HG03457 (cell line): ENCODE measurements at regions not wholly inside any gene's neighbourhood (a gene's known extent, or its start where the extent isn't known, plus 50 kb on each side); places are given as distances from the start of the nearest gene placed in this dataset.
"Not testable (repeated sequence)": the region's sequence is repeated elsewhere in the genome, so short reads cannot be mapped to it uniquely, and the experiment has no call there.

Experiments
- ATAC-seq: cut with Tn5 transposase; IDR thresholded peaks from one replicate; pipeline ENCODE4 v1.9.1; 2021; ENCODE audit warnings: moderate number of reproducible peaks; ENCODE audit not compliant: unreplicated experiment

GRCh38 chr1:90357995-90358394 is 359.1 kb downstream of the BARHL2 start:
- ATAC-seq: peak; percentile 60

- ATAC-seq: no peak
Measured at GRCh38 chr1:90356991-90357390, 360.1 kb downstream of the BARHL2 start.

GRCh38 chr1:90356101-90356500 is 361.0 kb downstream of the BARHL2 start:
- no peak for ATAC-seq

- ATAC-seq: no peak
Measured at GRCh38 chr1:90354704-90355103, 359.8 kb downstream of the ZNF326 start.

GRCh38 chr1:90351019-90351418 is 356.1 kb downstream of the ZNF326 start:
- no peak for ATAC-seq

GRCh38 chr1:90349510-90349909 is 354.6 kb downstream of the ZNF326 start:
- ATAC-seq: no peak

- ATAC-seq: no peak
Measured at GRCh38 chr1:90348934-90349333, 354.0 kb downstream of the ZNF326 start.

GRCh38 chr1:90348459-90348858 is 353.5 kb downstream of the ZNF326 start:
- not testable (repeated sequence) for ATAC-seq

- no peak for ATAC-seq
Measured at GRCh38 chr1:90347366-90347765, 352.5 kb downstream of the ZNF326 start.

GRCh38 chr1:90346757-90347156 is 351.8 kb downstream of the ZNF326 start:
- ATAC-seq: no peak

- ATAC-seq: no peak
Measured at GRCh38 chr1:90346349-90346748, 351.4 kb downstream of the ZNF326 start.

- ATAC-seq: no peak
Measured at GRCh38 chr1:90344963-90345730, 350.2 kb downstream of the ZNF326 start.

GRCh38 chr1:90341516-90341915 is 346.6 kb downstream of the ZNF326 start:
- ATAC-seq: no peak

GRCh38 chr1:90340606-90341005 is 345.7 kb downstream of the ZNF326 start:
- no peak for ATAC-seq

- ATAC-seq: no peak
Measured at GRCh38 chr1:90339811-90340210, 344.9 kb downstream of the ZNF326 start.

- no peak for ATAC-seq
Measured at GRCh38 chr1:90336552-90337324, 341.8 kb downstream of the ZNF326 start.

GRCh38 chr1:90335558-90335957 is 340.6 kb downstream of the ZNF326 start:
- no peak for ATAC-seq

GRCh38 chr1:90334137-90334536 is 339.2 kb downstream of the ZNF326 start:
- ATAC-seq: no peak

- no peak for ATAC-seq
Measured at GRCh38 chr1:90325168-90325567, 330.3 kb downstream of the ZNF326 start.

- ATAC-seq: no peak
Measured at GRCh38 chr1:90322186-90322585, 327.3 kb downstream of the ZNF326 start.

GRCh38 chr1:90319918-90320317 is 325.0 kb downstream of the ZNF326 start:
- no peak for ATAC-seq

GRCh38 chr1:90318431-90318830 is 323.5 kb downstream of the ZNF326 start:
- ATAC-seq: no peak
